K562 (cell line): ENCODE measurements at regions not wholly inside any gene's neighbourhood (a gene's known extent, or its start where the extent isn't known, plus 50 kb on each side); places are given as distances from the start of the nearest gene placed in this dataset.

Experiments
- ATAC-seq: fragments of 200-7000 bp; cut with Tn5 transposase; 3 replicates; pipeline ENCODE4 v1.9.1; 2020; ENCODE audit warnings: moderate library complexity
- BruUV-seq: library from RNA; stranded (reverse); fragments of 400-500 nt; replicated peaks from 2 replicates; lab custom pipeline; 2021; lab: Mats Ljungman, UMichigan
- CTCF ChIA-PET: fragments of 300-600 bp; formaldehyde crosslinking; extraction: SDS; loops from one replicate; lab custom pipeline; 2021; ENCODE audit warnings: low intra/inter-chr PET ratio; lab: Yijun Ruan, JAX
- POLR2A ChIA-PET: fragments of 300-600, 350-650 bp; sonication (Branson Sonifier 250); formaldehyde crosslinking; extraction: SDS; loops from one replicate; lab custom pipeline; 2021; ENCODE audit warnings: antibody characterized with exemption, inconsistent platforms; lab: Yijun Ruan, JAX
- DNase-seq, 4 experiments: peaks; one replicate each; pipeline versions ENCODE4 v3.0.0 to v3.0.0-alpha.2; 2011 to 2018; ENCODE audit warnings: low spot score in 3 of 4, mixed read lengths in 3 of 4; ENCODE audit errors: extremely low read depth in 1 of 4
- FAIRE-seq: peaks from 2 replicates; lab custom pipeline; 2011; peaks lifted over from hg19 to GRCh38; lab: Jason Lieb, UNC
- H2AFZ ChIP-seq: 2 replicates; pipeline ENCODE4 v1.6.0; 2011; ENCODE audit warnings: low read depth, low read length, control low read depth, inconsistent platforms
- H3K27ac ChIP-seq: fragments of 200-600 bp; 3 replicates; pipeline ENCODE4 v1.8.0; 2011; ENCODE audit warnings: low read depth, mild to moderate bottlenecking, control low read depth, inconsistent platforms, low read length, moderate library complexity, mixed read lengths; ENCODE audit errors: extremely low read depth
- H3K27me3 ChIP-seq, 2 experiments: fragments of 300-600 bp in 1 of 2; 2 replicates in 1 of 2; 3 replicates in 1 of 2; pipeline versions ENCODE4 v1.6.0 to v1.8.0; 2011; ENCODE audit warnings: inconsistent platforms in 2 of 2, low read length in 2 of 2, mild to moderate bottlenecking in 1 of 2, mixed read lengths in 1 of 2, moderate library complexity in 1 of 2; ENCODE audit not compliant: control insufficient read depth in 2 of 2, insufficient read depth in 2 of 2
- H3K36me3 ChIP-seq: fragments of 300-600 bp; 3 replicates; pipeline ENCODE4 v1.8.0; 2011; ENCODE audit warnings: mild to moderate bottlenecking, low read length, inconsistent platforms; ENCODE audit not compliant: control insufficient read depth, insufficient read depth
- H3K4me1 ChIP-seq, 2 experiments: fragments of 200-600 bp in 1 of 2; replicated peaks in 1 of 2; 2 replicates in 1 of 2; 3 replicates in 1 of 2; pipeline versions ENCODE4 v1.5.1 to v1.8.0; 2011; ENCODE audit warnings: inconsistent platforms in 2 of 2, low read length in 2 of 2, mild to moderate bottlenecking in 1 of 2, mixed read lengths in 1 of 2, moderate library complexity in 1 of 2; ENCODE audit not compliant: control insufficient read depth in 2 of 2, insufficient read depth in 2 of 2
- H3K4me2 ChIP-seq: 2 replicates; pipeline ENCODE4 v1.6.1; 2011; ENCODE audit warnings: low read length, control low read depth, inconsistent platforms, mixed read lengths; ENCODE audit not compliant: insufficient read depth
- H3K4me3 ChIP-seq: fragments of 200-600 bp; sonication (generic), shearing (Covaris generic); 2 replicates; pipeline ENCODE4 v1.5.1; 2016; ENCODE audit warnings: control low read depth, inconsistent platforms
- H3K79me2 ChIP-seq: fragments of 200-600 bp; 3 replicates; pipeline ENCODE4 v1.8.0; 2011; ENCODE audit warnings: low read length, inconsistent platforms; ENCODE audit not compliant: control insufficient read depth, insufficient read depth
- H3K9ac ChIP-seq, 2 experiments: 2 replicates each; pipeline versions ENCODE4 v1.6.0 to v1.6.1; 2011; ENCODE audit warnings: low read depth in 2 of 2, low read length in 2 of 2, control low read depth in 1 of 2, inconsistent platforms in 1 of 2, mild to moderate bottlenecking in 1 of 2, mixed read lengths in 1 of 2; ENCODE audit not compliant: insufficient read depth in 1 of 2
- H3K9me1 ChIP-seq: one replicate; pipeline ENCODE4 v1.6.0; 2011; ENCODE audit warnings: inconsistent platforms, mild to moderate bottlenecking, low read length, moderate library complexity; ENCODE audit not compliant: control insufficient read depth, insufficient read depth
- H3K9me3 ChIP-seq: replicated peaks from 2 replicates; pipeline ENCODE4 v1.5.1; 2011; ENCODE audit warnings: low read depth, low read length, inconsistent platforms; ENCODE audit not compliant: control insufficient read depth, insufficient read depth
- H4K20me1 ChIP-seq: replicated peaks from 2 replicates; pipeline ENCODE4 v1.6.1; 2011; ENCODE audit warnings: low read length, inconsistent platforms, mixed read lengths; ENCODE audit not compliant: control insufficient read depth, insufficient read depth
- CHD1 ChIP-seq: fragments of 200-600 bp; sonication (generic); IDR thresholded peaks from one replicate; pipeline ENCODE4 v1.6.1; 2012; ENCODE audit warnings: mild to moderate bottlenecking, moderate library complexity, low read length, inconsistent platforms
- CUX1 ChIP-seq: fragments of 200-800 bp; sonication (Bioruptor generic); IDR thresholded peaks from 2 replicates; pipeline ENCODE4 v1.6.1; 2016; ENCODE audit warnings: missing genetic modification characterization, missing compliant biosample characterization
- E2F8 ChIP-seq: fragments of 450-650 bp; IDR thresholded peaks from 2 replicates; pipeline ENCODE4 v1.7.1; 2018; ENCODE audit warnings: mild to moderate bottlenecking, low read depth; ENCODE audit not compliant: partially characterized antibody
- ELF1 ChIP-seq: fragments of 200-800 bp; sonication (Bioruptor generic); IDR thresholded peaks from 2 replicates; pipeline ENCODE4 v1.6.1; 2016; ENCODE audit warnings: missing genetic modification characterization, missing compliant biosample characterization
- MYC ChIP-seq, 2 experiments: fragments of 250-450 bp in 1 of 2; sonication (Bioruptor Pico) in 1 of 2; IDR thresholded peaks; 2 replicates each; pipeline versions ENCODE4 v1.5.1 to v1.6.1; 2012 to 2021; ENCODE audit warnings: low read depth in 2 of 2, borderline replicate concordance in 1 of 2, improper control_type of control experiment in 1 of 2, low read length in 1 of 2, mild to moderate bottlenecking in 1 of 2, moderate library complexity in 1 of 2
- RAD51 ChIP-seq: fragments of 450-650 bp; IDR thresholded peaks from 2 replicates; pipeline ENCODE4 v1.7.1; 2016; ENCODE audit warnings: low read depth, mild to moderate bottlenecking, borderline replicate concordance
- USF1 ChIP-seq: sonication (generic); formaldehyde crosslinking; IDR thresholded peaks from 2 replicates; pipeline ENCODE4 v1.9.0; 2022; ENCODE audit warnings: mild to moderate bottlenecking, missing genetic modification reagents
- ZHX1 ChIP-seq: fragments of 150-350 bp; conservative IDR thresholded peaks from 2 replicates; pipeline ENCODE4 v1.6.1; 2014; ENCODE audit warnings: low read length
- WGBS: fragments of 100-300 bp; shearing (Covaris generic); methylation state at CpG from one replicate; pipeline ENCODE4 v1.1.6; 2016; ENCODE audit warnings: low coverage, mixed read lengths; ENCODE audit not compliant: insufficient coverage; ENCODE audit errors: missing lambda C conversion rate; 5-methylcytosine and 5-hydroxymethylcytosine counted together
- in situ Hi-C: fragments of 300-500 bp; cut with MboI; formaldehyde crosslinking; loops from 4 replicates; pipeline ENCODE4 v1.15.0; 2018; ENCODE audit warnings: inconsistent platforms, mixed read lengths
- intact Hi-C: fragments of 100-400 bp; cut with micrococcal nuclease; formaldehyde crosslinking; loops from 2 replicates; pipeline ENCODE4 v1.14.2; 2022

GRCh38 chr1:81556968-81557367 is 243.8 kb upstream of the ADGRL2 start:
- Histone ChIP-seq H3K27me3 (no peaks in the 10 kb centered on the region), H3K9me1 (no peaks in the 10 kb centered on the region), H3K79me2 (no peaks in the 10 kb centered on the region), H4K20me1 (no peaks in the 10 kb centered on the region), H3K36me3 (no peaks in the 10 kb centered on the region), H3K9me3 (no peaks in the 10 kb centered on the region; the same call in 1 of the 2 replicates), H3K4me1 (no peaks in the 10 kb centered on the region), H3K4me2 (no peak overlapping the region), H3K4me3 (no peak overlapping the region), H3K27ac (no peak overlapping the region), H3K9ac (no peak overlapping the region), H2AFZ (no peak overlapping the region)
- no peak for FAIRE-seq
- POLR2A ChIA-PET, result no interaction called here
- in situ Hi-C loops (loop anchor here (25.0 kb wide), 1 partner anchor 595 kb away; no protein-coding TSS in a partner anchor), intact Hi-C loops (no loop called here)
- no TSS peak for BruUV-seq
- CTCF ChIA-PET, result no interaction called here
- 0% methylated on average over 10 of the region's 11 CpGs for WGBS
- ATAC-seq, result no peak
- DNase-seq, result no peak
- TF ChIP-seq CUX1 (CRISPR knock-in tag) (no peak), E2F8 (no peak), USF1 (CRISPR knock-in tag) (no peak), MYC (IDR thresholded peaks at IDR 0.05; ENCODE audit: low read depth, low read length) (no peak), MYC (CRISPR knock-in tag; IDR thresholded peaks at IDR 0.05; ENCODE audit: borderline replicate concordance, low read depth) (no peak), ZHX1 (no peak), ELF1 (no peak), CHD1 (no peak), RAD51 (no peak)
